ENCODE measurements at regions not wholly inside any gene's neighbourhood (a gene's known extent, or its start where the extent isn't known, plus 50 kb on each side); places are given as distances from the start of the nearest gene placed in this dataset.

- no peaks in the 10 kb centered on the region for H3K4me1 ChIP-seq (ENCODE audit: control insufficient read depth in 1 of 2, low read depth in 2 of 2)
- ATAC-seq (ENCODE audit: insufficient number of reproducible peaks, low FRiP score, low read depth) (no peak), DNase-seq (ENCODE audit: low spot score) (no peak)
- H3K27me3 ChIP-seq (replicated peaks; ENCODE audit: insufficient read depth), result no peaks in the 10 kb centered on the region
- no peaks in the 10 kb centered on the region for H3K9me3 ChIP-seq
- H3K4me3 ChIP-seq, result no peak overlapping the region
- no peak overlapping the region for H3K27ac ChIP-seq
- no peak for TF ChIP-seq CTCF (IDR thresholded peaks at IDR 0.05)
- H3K36me3 ChIP-seq, result no peaks in the 10 kb centered on the region
Observed at GRCh38 chr3:55283441-55283925, 203.6 kb downstream of the WNT5A start.

- H3K9me3 ChIP-seq, result no peaks in the 10 kb centered on the region
- ATAC-seq (ENCODE audit: insufficient number of reproducible peaks, low FRiP score, low read depth) (no peak), DNase-seq (ENCODE audit: low spot score) (no peak)
- H3K4me3 ChIP-seq, result no peak overlapping the region
- no peaks in the 10 kb centered on the region for H3K36me3 ChIP-seq
- no peak for TF ChIP-seq CTCF (IDR thresholded peaks at IDR 0.05)
- no peak overlapping the region for H3K27ac ChIP-seq
- no peaks in the 10 kb centered on the region for H3K4me1 ChIP-seq (ENCODE audit: control insufficient read depth in 1 of 2, low read depth in 2 of 2)
- no peaks in the 10 kb centered on the region for H3K27me3 ChIP-seq (replicated peaks; ENCODE audit: insufficient read depth)
Observed at GRCh38 chr3:55282994-55283393, 204.1 kb downstream of the WNT5A start.

GRCh38 chr3:55272031-55272645, 215.0 kb downstream of the WNT5A start:
- TF ChIP-seq CTCF (IDR thresholded peaks at IDR 0.05), result no peak
- Histone ChIP-seq H3K27me3 (replicated peaks; ENCODE audit: insufficient read depth) (no peaks in the 10 kb centered on the region), H3K9me3 (no peaks in the 10 kb centered on the region), H3K4me3 (no peak overlapping the region), H3K36me3 (no peaks in the 10 kb centered on the region), H3K27ac (no peak overlapping the region), H3K4me1 (ENCODE audit: control insufficient read depth in 1 of 2, low read depth in 2 of 2) (no peaks in the 10 kb centered on the region)
- DNase-seq (ENCODE audit: low spot score) (no peak), ATAC-seq (ENCODE audit: insufficient number of reproducible peaks, low FRiP score, low read depth) (no peak)

- Histone ChIP-seq H3K4me1 (ENCODE audit: control insufficient read depth in 1 of 2, low read depth in 2 of 2) (no peaks in the 10 kb centered on the region), H3K4me3 (no peak overlapping the region), H3K27ac (no peak overlapping the region), H3K9me3 (no peaks in the 10 kb centered on the region), H3K27me3 (replicated peaks; ENCODE audit: insufficient read depth) (no peaks in the 10 kb centered on the region), H3K36me3 (no peaks in the 10 kb centered on the region)
- no peak for DNase-seq (ENCODE audit: low spot score)
- no peak for ATAC-seq (ENCODE audit: insufficient number of reproducible peaks, low FRiP score, low read depth)
- TF ChIP-seq CTCF (IDR thresholded peaks at IDR 0.05), result no peak
Observed at GRCh38 chr3:55271549-55271948, 215.6 kb downstream of the WNT5A start.

GRCh38 chr3:55270976-55271375, 216.1 kb downstream of the WNT5A start:
- Histone ChIP-seq H3K36me3 (no peaks in the 10 kb centered on the region), H3K27me3 (replicated peaks; ENCODE audit: insufficient read depth) (no peaks in the 10 kb centered on the region), H3K4me3 (no peak overlapping the region), H3K27ac (no peak overlapping the region), H3K4me1 (ENCODE audit: control insufficient read depth in 1 of 2, low read depth in 2 of 2) (no peaks in the 10 kb centered on the region), H3K9me3 (no peaks in the 10 kb centered on the region)
- no peak for ATAC-seq (ENCODE audit: insufficient number of reproducible peaks, low FRiP score, low read depth)
- no peak for DNase-seq (ENCODE audit: low spot score)
- TF ChIP-seq CTCF (IDR thresholded peaks at IDR 0.05), result no peak

All from thoracic aorta (tissue), 2 donors.